Keratinocyte (primary cell): ENCODE measurements at regions not wholly inside any gene's neighbourhood (a gene's known extent, or its start where the extent isn't known, plus 50 kb on each side); places are given as distances from the start of the nearest gene placed in this dataset.

Source experiments
- DNase-seq: peaks from one replicate; pipeline ENCODE4 v3.0.0-alpha.2; 2011; ENCODE audit warnings: low read depth, missing footprints, low spot score
- FAIRE-seq: peaks from 2 replicates; lab custom pipeline; 2011; peaks lifted over from hg19 to GRCh38; lab: Jason Lieb, UNC
- H2AFZ ChIP-seq: 2 replicates; pipeline ENCODE4 v1.6.0; 2012; ENCODE audit warnings: low read length, control low read depth, inconsistent platforms; ENCODE audit not compliant: control insufficient read depth
- H3K27ac ChIP-seq: 2 replicates; pipeline ENCODE4 v1.5.1; 2011; ENCODE audit warnings: low read length; ENCODE audit not compliant: control insufficient read depth, insufficient read depth
- H3K27me3 ChIP-seq: 3 replicates; pipeline ENCODE4 v1.6.0; 2011; ENCODE audit warnings: low read length; ENCODE audit not compliant: control insufficient read depth, insufficient read depth; ENCODE audit errors: extremely low read depth
- H3K36me3 ChIP-seq, 2 experiments: 2 replicates in 1 of 2; 3 replicates in 1 of 2; pipeline ENCODE4 v1.5.1; 2011; ENCODE audit warnings: low read length in 2 of 2, mild to moderate bottlenecking in 1 of 2; ENCODE audit not compliant: control insufficient read depth in 2 of 2, insufficient read depth in 2 of 2; ENCODE audit errors: extremely low read depth in 1 of 2
- H3K4me1 ChIP-seq: 3 replicates; pipeline ENCODE4 v1.5.1; 2011; ENCODE audit warnings: low read length; ENCODE audit not compliant: control insufficient read depth, insufficient read depth; ENCODE audit errors: extremely low read depth
- H3K4me2 ChIP-seq: 3 replicates; pipeline ENCODE4 v1.6.0; 2011; ENCODE audit warnings: low read depth, low read length; ENCODE audit not compliant: control insufficient read depth, insufficient read depth; ENCODE audit errors: extremely low read depth
- H3K4me3 ChIP-seq, 3 experiments: fragments of 200-600 bp in 1 of 3; sonication (generic) in 1 of 3; 2 replicates in 2 of 3; 3 replicates in 1 of 3; pipeline ENCODE4 v1.5.1; 2011 to 2016; ENCODE audit warnings: low read length in 3 of 3, mild to moderate bottlenecking in 3 of 3, control low read depth in 2 of 3, inconsistent platforms in 1 of 3, low read depth in 1 of 3, mixed read lengths in 1 of 3, mixed run types in 1 of 3, moderate library complexity in 1 of 3; ENCODE audit not compliant: control insufficient read depth in 2 of 3, insufficient read depth in 2 of 3; ENCODE audit errors: extremely low read depth in 1 of 3
- H3K79me2 ChIP-seq: 2 replicates; pipeline ENCODE4 v1.6.0; 2012; ENCODE audit warnings: low read length; ENCODE audit not compliant: control insufficient read depth, insufficient read depth
- H3K9ac ChIP-seq: 3 replicates; pipeline ENCODE4 v1.6.0; 2011; ENCODE audit warnings: low read length; ENCODE audit not compliant: control insufficient read depth, insufficient read depth; ENCODE audit errors: extremely low read depth
- H3K9me1 ChIP-seq: 3 replicates; pipeline ENCODE4 v1.6.0; 2011; ENCODE audit warnings: low read length; ENCODE audit not compliant: control insufficient read depth, insufficient read depth; ENCODE audit errors: extremely low read depth
- H3K9me3 ChIP-seq: 2 replicates; pipeline ENCODE4 v1.5.1; 2012; ENCODE audit warnings: low read depth, low read length; ENCODE audit not compliant: control insufficient read depth
- H4K20me1 ChIP-seq: 3 replicates; pipeline ENCODE4 v1.6.0; 2011; ENCODE audit warnings: low read length; ENCODE audit not compliant: control insufficient read depth, insufficient read depth; ENCODE audit errors: extremely low read depth
- CTCF ChIP-seq, 3 experiments: IDR thresholded peaks in 1 of 3; conservative IDR thresholded peaks in 1 of 3; optimal IDR thresholded peaks in 1 of 3; 2 replicates in 2 of 3; 3 replicates in 1 of 3; pipeline versions ENCODE3 to v1.5.1; 2011; ENCODE audit warnings: low read length in 3 of 3, mild to moderate bottlenecking in 3 of 3, moderate library complexity in 2 of 3, control low read depth in 1 of 3, inconsistent platforms in 1 of 3; ENCODE audit not compliant: insufficient read depth in 2 of 3; ENCODE audit errors: extremely low read depth in 1 of 3
- EZH2 ChIP-seq: IDR thresholded peaks from one replicate; pipeline ENCODE4 v1.6.1; 2012; ENCODE audit warnings: inconsistent platforms, mild to moderate bottlenecking, low read length, moderate library complexity
- dilution Hi-C: fragments of 300-500 bp; cut with MboI; formaldehyde crosslinking; loops from one replicate; pipeline ENCODE4 v1.7.0; 2020; ENCODE audit warnings: low sequenced_read_pairs; ENCODE audit not compliant: extremely low pct_ligation_motif_present

GRCh38 chr1:79914896-79915295 is 908.4 kb upstream of the ADGRL4 start:
- Histone ChIP-seq H3K9me1 (no peaks in the 10 kb centered on the region), H4K20me1 (no peaks in the 10 kb centered on the region), H3K4me3 (no peak overlapping the region), H3K4me2 (no peak overlapping the region), H3K27me3 (no peaks in the 10 kb centered on the region), H3K4me1 (no peaks in the 10 kb centered on the region), H2AFZ (no peak overlapping the region), H3K9me3 (no peaks in the 10 kb centered on the region), H3K27ac (no peak overlapping the region), H3K79me2 (no peaks in the 10 kb centered on the region), H3K9ac (no peak overlapping the region), H3K36me3 (no peaks in the 10 kb centered on the region)
- no peak for FAIRE-seq
- DNase-seq, result no peak
- dilution Hi-C loops, result no loop called here
- TF ChIP-seq EZH2 (no peak), CTCF (optimal IDR thresholded peaks at IDR 0.05 in 1 of 3, IDR thresholded peaks at IDR 0.05 in 1 of 3, conservative IDR thresholded peaks at IDR 0.05 in 1 of 3; ENCODE audit: extremely low read depth in 1 of 3, insufficient read depth in 2 of 3, low read length in 3 of 3) (no peak)

GRCh38 chr1:79912813-79913212 is 906.3 kb upstream of the ADGRL4 start:
- no peaks in the 10 kb centered on the region for H3K27me3 ChIP-seq
- H3K27ac ChIP-seq, result no peak overlapping the region
- TF ChIP-seq EZH2 (no peak), CTCF (optimal IDR thresholded peaks at IDR 0.05 in 1 of 3, IDR thresholded peaks at IDR 0.05 in 1 of 3, conservative IDR thresholded peaks at IDR 0.05 in 1 of 3; ENCODE audit: extremely low read depth in 1 of 3, insufficient read depth in 2 of 3, low read length in 3 of 3) (no peak)
- no peak for DNase-seq
- H3K9me1 ChIP-seq, result no peaks in the 10 kb centered on the region
- no peaks in the 10 kb centered on the region for H3K4me1 ChIP-seq
- no peak overlapping the region for H2AFZ ChIP-seq
- no peaks in the 10 kb centered on the region for H4K20me1 ChIP-seq
- H3K36me3 ChIP-seq, result no peaks in the 10 kb centered on the region
- H3K4me3 ChIP-seq, result no peak overlapping the region
- H3K4me2 ChIP-seq, result no peak overlapping the region
- H3K9me3 ChIP-seq, result no peaks in the 10 kb centered on the region
- no peak overlapping the region for H3K9ac ChIP-seq
- dilution Hi-C loops, result no loop called here
- FAIRE-seq, result no peak
- H3K79me2 ChIP-seq, result no peaks in the 10 kb centered on the region
